OCI-LY7 (cell line): ENCODE measurements at regions not wholly inside any gene's neighbourhood (a gene's known extent, or its start where the extent isn't known, plus 50 kb on each side); places are given as distances from the start of the nearest gene placed in this dataset.

ENCODE experiments used
- BruUV-seq: library from RNA; stranded (reverse); fragments of 400-500 nt; replicated peaks from 2 replicates; lab custom pipeline; 2021; lab: Mats Ljungman, UMichigan
- CTCF ChIA-PET: fragments of 300-600 bp; sonication (Branson Sonifier 250); formaldehyde crosslinking; loops from one replicate; lab custom pipeline; 2022; ENCODE audit warnings: antibody characterized with exemption; ENCODE audit not compliant: unreplicated experiment; lab: Charles Lee
- POLR2A ChIA-PET: fragments of 300-600 bp; sonication (Branson Sonifier 250); formaldehyde crosslinking; loops from one replicate; lab custom pipeline; 2022; ENCODE audit warnings: antibody characterized with exemption; lab: Charles Lee
- DNase-seq: peaks from one replicate; pipeline ENCODE4 v3.0.0-alpha.2; 2015; ENCODE audit warnings: low spot score
- H2AFZ ChIP-seq: fragments of 200-600 bp; sonication (generic), shearing (Covaris generic); 2 replicates; pipeline ENCODE4 v1.6.1; 2014; ENCODE audit warnings: mild to moderate bottlenecking, antibody characterized with exemption, low read length, moderate library complexity
- H3K27ac ChIP-seq: fragments of 200-600 bp; sonication (generic); 2 replicates; pipeline ENCODE4 v1.5.1; 2014; ENCODE audit warnings: mixed run types, low read depth, mild to moderate bottlenecking, moderate library complexity, low read length, inconsistent platforms; ENCODE audit not compliant: poor library complexity, severe bottlenecking
- H3K36me3 ChIP-seq: fragments of 200-600 bp; sonication (generic); 2 replicates; pipeline ENCODE4 v1.6.1; 2014; ENCODE audit warnings: mild to moderate bottlenecking, antibody characterized with exemption, low read length, moderate library complexity, mixed read lengths; ENCODE audit not compliant: insufficient read depth
- H3K4me1 ChIP-seq: fragments of 200-600 bp; sonication (generic); 2 replicates; pipeline ENCODE4 v1.5.1; 2014; ENCODE audit warnings: mild to moderate bottlenecking, low read length; ENCODE audit not compliant: insufficient read depth, poor library complexity, severe bottlenecking
- H3K4me2 ChIP-seq: fragments of 200-600 bp; sonication (generic); 2 replicates; pipeline ENCODE4 v1.6.1; 2014; ENCODE audit warnings: mild to moderate bottlenecking, low read length
- H3K4me3 ChIP-seq: fragments of 200-600 bp; sonication (generic); 2 replicates; pipeline ENCODE4 v1.5.1; 2014; ENCODE audit warnings: mild to moderate bottlenecking, low read depth, low read length; ENCODE audit not compliant: poor library complexity, severe bottlenecking
- H3K79me2 ChIP-seq: fragments of 200-600 bp; sonication (generic); 2 replicates; pipeline ENCODE4 v1.6.1; 2016; ENCODE audit warnings: low read depth, mild to moderate bottlenecking, low read length, moderate library complexity, mixed read lengths; ENCODE audit not compliant: insufficient read depth
- H3K9me2 ChIP-seq: fragments of 200-600 bp; sonication (generic); 2 replicates; pipeline ENCODE4 v1.6.1; 2016; ENCODE audit warnings: mild to moderate bottlenecking, low read length, mixed read lengths; ENCODE audit not compliant: insufficient read depth
- H3K9me3 ChIP-seq: fragments of 200-600 bp; sonication (generic); 2 replicates; pipeline ENCODE4 v1.6.1; 2014; ENCODE audit warnings: mild to moderate bottlenecking, mixed run types, low read length, mixed read lengths
- H4K20me1 ChIP-seq: fragments of 200-600 bp; sonication (generic); 2 replicates; pipeline ENCODE4 v1.6.1; 2014; ENCODE audit warnings: mild to moderate bottlenecking, antibody characterized with exemption, low read length, moderate library complexity, mixed read lengths; ENCODE audit not compliant: insufficient read depth
- CTCF ChIP-seq: fragments of 200-600 bp; sonication (generic); conservative IDR thresholded peaks from 2 replicates; pipeline ENCODE4 v1.5.1; 2014; ENCODE audit warnings: mild to moderate bottlenecking, antibody characterized with exemption, low read length, moderate library complexity, mixed read lengths
- EZH2phosphoT487 ChIP-seq: fragments of 200-600 bp; sonication (generic); IDR thresholded peaks from 2 replicates; pipeline ENCODE4 v1.6.1; 2018; ENCODE audit warnings: low read depth, borderline replicate concordance, mild to moderate bottlenecking, mixed run types, antibody characterized with exemption, low read length, moderate library complexity, mixed read lengths
- intact Hi-C: fragments of 100-400 bp; cut with micrococcal nuclease; formaldehyde crosslinking; loops from one replicate; pipeline ENCODE4 v1.10.0; 2022; ENCODE audit not compliant: unreplicated experiment

- TF ChIP-seq EZH2phosphoT487 (no peak), CTCF (no peak)
- H3K4me2 ChIP-seq, result no peak overlapping the region
- H2AFZ ChIP-seq, result no peak overlapping the region
- H3K4me3 ChIP-seq, result no peak overlapping the region
- CTCF ChIA-PET, result no interaction called here
- H3K9me2 ChIP-seq, result no peaks in the 10 kb centered on the region
- intact Hi-C loops, result no loop called here
- BruUV-seq, result no TSS peak
- H3K79me2 ChIP-seq, result no peaks in the 10 kb centered on the region
- H3K36me3 ChIP-seq, result no peaks in the 10 kb centered on the region
- no peaks in the 10 kb centered on the region for H4K20me1 ChIP-seq
- no peaks in the 10 kb centered on the region for H3K9me3 ChIP-seq
- DNase-seq, result no peak
- H3K27ac ChIP-seq, result no peak overlapping the region
- POLR2A ChIA-PET, result no interaction called here
- H3K4me1 ChIP-seq, result no peaks in the 10 kb centered on the region
These were observed 120.2 kb upstream of the BANK1 start for GRCh38 chr4:101670370-101670769.

DNA sequence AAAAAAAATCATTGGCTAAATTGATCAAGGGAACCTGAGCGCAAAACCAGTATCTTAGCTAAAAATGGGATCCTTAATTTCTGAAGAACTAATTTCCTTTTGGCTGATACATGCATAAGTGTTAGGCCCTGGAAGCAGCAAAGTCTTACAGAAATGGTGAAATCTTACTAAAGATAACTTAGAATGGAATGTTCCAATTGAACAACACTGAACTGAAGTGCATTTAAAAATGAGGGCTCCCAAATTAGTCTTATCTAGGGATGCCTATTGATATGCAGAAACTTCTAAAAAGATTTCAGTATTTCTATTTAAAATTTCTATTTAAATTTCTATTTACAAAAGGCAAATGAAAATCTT, 120.7 kb upstream of the BANK1 start:
- Histone ChIP-seq H3K4me2 (no peak overlapping the region), H3K4me3 (no peak overlapping the region), H3K27ac (no peak overlapping the region), H4K20me1 (no peaks in the 10 kb centered on the region), H3K9me3 (no peaks in the 10 kb centered on the region), H3K79me2 (no peaks in the 10 kb centered on the region), H3K36me3 (no peaks in the 10 kb centered on the region), H3K4me1 (no peaks in the 10 kb centered on the region), H3K9me2 (no peaks in the 10 kb centered on the region), H2AFZ (no peak overlapping the region)
- no TSS peak for BruUV-seq
- no peak for DNase-seq
- intact Hi-C loops, result no loop called here
- TF ChIP-seq CTCF (no peak), EZH2phosphoT487 (no peak)
- CTCF ChIA-PET, result no interaction called here
- POLR2A ChIA-PET, result no interaction called here

DNA sequence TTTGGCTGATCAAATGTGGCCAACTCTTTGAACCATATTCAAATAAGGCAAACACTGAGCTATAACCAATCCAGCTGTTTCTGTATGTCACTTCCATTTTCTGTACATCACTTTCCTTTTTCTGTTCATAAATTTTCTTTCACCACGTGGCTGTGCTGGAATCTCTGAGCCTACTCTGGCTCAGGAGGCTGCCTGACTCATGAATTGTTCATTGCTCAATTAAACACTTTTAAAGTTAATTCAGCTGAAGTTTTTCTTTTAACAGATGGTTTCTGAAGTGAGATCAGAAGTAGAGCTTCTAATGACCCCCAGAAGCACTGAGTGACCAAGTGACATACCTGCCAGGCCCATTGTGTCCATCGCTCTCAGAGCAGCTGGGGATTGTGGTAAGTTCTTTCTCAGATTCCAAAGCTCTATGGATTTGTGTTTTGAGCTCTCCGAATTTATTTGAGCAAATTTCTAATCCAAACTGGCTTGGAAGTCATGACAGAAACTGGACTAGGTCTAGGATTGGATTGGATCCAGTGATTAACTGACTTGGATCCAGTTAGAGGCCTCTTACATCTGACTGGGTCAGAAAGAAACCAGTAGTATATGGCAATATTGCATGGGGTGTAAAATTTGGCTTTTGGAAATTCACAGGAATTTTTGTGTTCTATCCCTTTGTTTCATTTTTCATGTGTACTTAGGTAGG, 121.2 kb upstream of the BANK1 start:
- Histone ChIP-seq H2AFZ (no peak overlapping the region), H3K36me3 (no peaks in the 10 kb centered on the region), H3K4me3 (no peak overlapping the region), H3K9me2 (no peaks in the 10 kb centered on the region), H3K4me2 (no peak overlapping the region), H3K9me3 (no peaks in the 10 kb centered on the region), H4K20me1 (no peaks in the 10 kb centered on the region), H3K79me2 (no peaks in the 10 kb centered on the region), H3K27ac (no peak overlapping the region), H3K4me1 (no peaks in the 10 kb centered on the region)
- TF ChIP-seq EZH2phosphoT487 (no peak), CTCF (no peak)
- POLR2A ChIA-PET, result no interaction called here
- BruUV-seq, result no TSS peak
- CTCF ChIA-PET, result interaction anchor here (0.6 kb wide), 1 partner anchor 38 kb away, joined by 3 read pairs; no protein-coding TSS in a partner anchor
- intact Hi-C loops, result no loop called here
- no peak for DNase-seq
